ENCODE measurements at regions not wholly inside any gene's neighbourhood (a gene's known extent, or its start where the extent isn't known, plus 50 kb on each side); places are given as distances from the start of the nearest gene placed in this dataset.

GRCh38 chr6:108785653-108786052, 62.6 kb upstream of the ARMC2 start:
- Histone ChIP-seq H3K27ac (no peak overlapping the region), H3K9me3 (peaks cover 0 to 14% (median 0%) of the 10 kb centered on the region in 4 donors), H3K4me1 (peaks cover 0 to 18% (median 14%) of the 10 kb centered on the region in 4 donors), H3K4me3 (no peak overlapping the region), H3K36me3 (peaks cover 0 to 12% (median 0%) of the 10 kb centered on the region in 3 donors), H3K27me3 (no peaks in the 10 kb centered on the region)
- DNase-seq (ENCODE audit: low spot score in 2 of 2), result no peak
- 90 to 91% methylated on average over 7 of the region's 7 CpGs for WGBS, 2 donors
- TF ChIP-seq POLR2A (IDR thresholded peaks at IDR 0.05) (no peak), CTCF (IDR thresholded peaks at IDR 0.05) (no peak), EP300 (IDR thresholded peaks at IDR 0.05) (no peak)

- H3K36me3 ChIP-seq, result peaks cover 0 to 12% (median 0%) of the 10 kb centered on the region in 3 donors
- no peaks in the 10 kb centered on the region for H3K27me3 ChIP-seq
- DNase-seq (ENCODE audit: low spot score in 2 of 2), result no peak
- TF ChIP-seq POLR2A (IDR thresholded peaks at IDR 0.05) (no peak), CTCF (IDR thresholded peaks at IDR 0.05) (no peak), EP300 (IDR thresholded peaks at IDR 0.05) (no peak)
- H3K4me3 ChIP-seq, result no peak overlapping the region
- H3K4me1 ChIP-seq, result no peaks in the 10 kb centered on the region
- WGBS, 2 donors, result 95% methylated on average over 1 of the region's 1 CpG
- H3K9me3 ChIP-seq, result peaks cover 0 to 14% (median 0%) of the 10 kb centered on the region in 4 donors
- H3K27ac ChIP-seq, result no peak overlapping the region
Observed at GRCh38 chr6:108788416-108788815, 59.8 kb upstream of the ARMC2 start.

- Histone ChIP-seq H3K27ac (no peak overlapping the region), H3K4me1 (no peaks in the 10 kb centered on the region), H3K4me3 (no peak overlapping the region), H3K36me3 (peaks cover 0 to 12% (median 0%) of the 10 kb centered on the region in 3 donors), H3K9me3 (peaks cover 0 to 14% (median 0%) of the 10 kb centered on the region in 4 donors), H3K27me3 (no peaks in the 10 kb centered on the region)
- no peak for TF ChIP-seq CTCF (IDR thresholded peaks at IDR 0.05)
- no peak for TF ChIP-seq POLR2A (IDR thresholded peaks at IDR 0.05)
- 98 to 100% methylated on average over 1 of the region's 1 CpG for WGBS, 2 donors
- no peak for DNase-seq (ENCODE audit: low spot score in 2 of 2)
Observed at GRCh38 chr6:108789475-108789874, 58.7 kb upstream of the ARMC2 start.

GRCh38 chr6:108791700-108792099, 56.5 kb upstream of the ARMC2 start:
- DNase-seq (ENCODE audit: low spot score in 2 of 2), result no peak

More at GRCh38 chr6:108791700-108792099, 56.5 kb upstream of the ARMC2 start:
- no peak overlapping the region for H3K4me3 ChIP-seq
- no peak for TF ChIP-seq CTCF (IDR thresholded peaks at IDR 0.05)
- TF ChIP-seq EP300 (IDR thresholded peaks at IDR 0.05), result no peak
- TF ChIP-seq POLR2A (IDR thresholded peaks at IDR 0.05), result no peak
- peaks cover 0 to 14% (median 0%) of the 10 kb centered on the region in 4 donors for H3K9me3 ChIP-seq
- H3K27me3 ChIP-seq, result no peaks in the 10 kb centered on the region
- H3K36me3 ChIP-seq, result peaks cover 0 to 12% (median 0%) of the 10 kb centered on the region in 3 donors
- no peaks in the 10 kb centered on the region for H3K4me1 ChIP-seq
- H3K27ac ChIP-seq, result no peak overlapping the region
